Sigmoid colon (tissue), 4 donors: ENCODE measurements at regions not wholly inside any gene's neighbourhood (a gene's known extent, or its start where the extent isn't known, plus 50 kb on each side); places are given as distances from the start of the nearest gene placed in this dataset.

Source experiments
- EP300 ChIP-seq, 4 donors: sonication (generic); formaldehyde crosslinking; IDR thresholded peaks; one replicate each; pipeline ENCODE4 v1.6.1; 2017; ENCODE audit warnings: antibody characterized with exemption in 4 of 4
- POLR2A ChIP-seq, 2 donors: fragments of 450-650 bp; IDR thresholded peaks; one replicate each; pipeline ENCODE4 v1.6.1; 2016; ENCODE audit warnings: antibody characterized with exemption in 2 of 2, mild to moderate bottlenecking in 2 of 2, moderate library complexity in 2 of 2
- POLR2AphosphoS5 ChIP-seq, 4 donors: sonication (generic); formaldehyde crosslinking; IDR thresholded peaks; one replicate each; pipeline ENCODE4 v1.6.1; 2017; ENCODE audit warnings: antibody characterized with exemption in 4 of 4
- TF ChIP-seq, protein P1 (sequence below), 4 experiments: fragments of 450-650 bp in 3 of 4; fragments of 200-600 bp in 1 of 4; IDR thresholded peaks; one replicate each; pipeline ENCODE4 v1.5.1; 2016 to 2019; ENCODE audit warnings: antibody characterized with exemption in 4 of 4, mild to moderate bottlenecking in 3 of 4, moderate library complexity in 2 of 4

DNA sequence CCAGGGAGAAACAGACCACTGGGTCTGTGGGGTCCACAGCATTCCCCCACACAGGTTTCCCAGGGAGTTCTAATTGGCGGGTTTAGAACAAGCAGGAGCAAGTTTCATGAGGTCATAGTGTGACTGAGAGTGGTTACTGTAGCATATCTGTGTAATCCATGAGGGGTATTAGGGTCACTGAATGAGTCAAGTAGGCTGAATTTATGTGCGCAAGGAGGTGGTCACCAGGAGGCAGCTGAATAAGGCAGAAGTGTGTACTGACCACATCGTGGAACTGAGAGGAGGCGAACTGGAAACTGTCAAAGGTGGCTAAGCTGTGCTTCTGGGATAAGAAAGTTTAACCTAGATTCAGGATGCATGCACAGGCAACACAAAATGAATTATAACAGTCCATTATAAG lies 876.0 kb downstream of the METTL15 start:
- TF ChIP-seq, protein P1, sequence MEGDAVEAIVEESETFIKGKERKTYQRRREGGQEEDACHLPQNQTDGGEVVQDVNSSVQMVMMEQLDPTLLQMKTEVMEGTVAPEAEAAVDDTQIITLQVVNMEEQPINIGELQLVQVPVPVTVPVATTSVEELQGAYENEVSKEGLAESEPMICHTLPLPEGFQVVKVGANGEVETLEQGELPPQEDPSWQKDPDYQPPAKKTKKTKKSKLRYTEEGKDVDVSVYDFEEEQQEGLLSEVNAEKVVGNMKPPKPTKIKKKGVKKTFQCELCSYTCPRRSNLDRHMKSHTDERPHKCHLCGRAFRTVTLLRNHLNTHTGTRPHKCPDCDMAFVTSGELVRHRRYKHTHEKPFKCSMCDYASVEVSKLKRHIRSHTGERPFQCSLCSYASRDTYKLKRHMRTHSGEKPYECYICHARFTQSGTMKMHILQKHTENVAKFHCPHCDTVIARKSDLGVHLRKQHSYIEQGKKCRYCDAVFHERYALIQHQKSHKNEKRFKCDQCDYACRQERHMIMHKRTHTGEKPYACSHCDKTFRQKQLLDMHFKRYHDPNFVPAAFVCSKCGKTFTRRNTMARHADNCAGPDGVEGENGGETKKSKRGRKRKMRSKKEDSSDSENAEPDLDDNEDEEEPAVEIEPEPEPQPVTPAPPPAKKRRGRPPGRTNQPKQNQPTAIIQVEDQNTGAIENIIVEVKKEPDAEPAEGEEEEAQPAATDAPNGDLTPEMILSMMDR (IDR thresholded peaks at IDR 0.05): no peak
- TF ChIP-seq EP300 (IDR thresholded peaks at IDR 0.05) (no peak), POLR2A (IDR thresholded peaks at IDR 0.05) (no peak), POLR2AphosphoS5 (IDR thresholded peaks at IDR 0.05) (no peak)
